Endothelial cell of umbilical vein (primary cell): ENCODE measurements at regions not wholly inside any gene's neighbourhood (a gene's known extent, or its start where the extent isn't known, plus 50 kb on each side); places are given as distances from the start of the nearest gene placed in this dataset.

Experiments used
- BruUV-seq: library from RNA; stranded (reverse); fragments of 400-500 nt; replicated peaks from 2 replicates; lab custom pipeline; 2021; lab: Mats Ljungman, UMichigan
- CTCF ChIA-PET: fragments of 300-600, 350-600 bp; sonication (Branson Sonifier 250); formaldehyde crosslinking; loops from one replicate; lab custom pipeline; 2021; ENCODE audit warnings: antibody characterized with exemption, inconsistent platforms; lab: Charles Lee
- POLR2A ChIA-PET: fragments of 300-600, 350-600 bp; sonication (Branson Sonifier 250); formaldehyde crosslinking; loops from one replicate; lab custom pipeline; 2021; ENCODE audit warnings: antibody characterized with exemption, inconsistent platforms; lab: Charles Lee
- DNase-seq: peaks from one replicate; pipeline ENCODE4 v3.0.0-alpha.2; 2011; ENCODE audit warnings: low read depth, low spot score
- FAIRE-seq: peaks from 2 replicates; lab custom pipeline; 2011; peaks lifted over from hg19 to GRCh38; lab: Jason Lieb, UNC
- H2AFZ ChIP-seq: 2 replicates; pipeline ENCODE4 v1.6.0; 2012; ENCODE audit warnings: low read depth, low read length, control low read depth, inconsistent platforms
- H3K27ac ChIP-seq: 2 replicates; pipeline ENCODE4 v1.5.1; 2011; ENCODE audit warnings: low read depth, mild to moderate bottlenecking, control low read depth, low read length, moderate library complexity; ENCODE audit not compliant: insufficient read depth
- H3K27me3 ChIP-seq, 2 experiments: 2 replicates each; pipeline versions ENCODE4 v1.6.0 to v1.6.1; 2011; ENCODE audit warnings: low read length in 2 of 2, mixed read lengths in 1 of 2; ENCODE audit not compliant: control insufficient read depth in 2 of 2, insufficient read depth in 2 of 2
- H3K36me3 ChIP-seq, 2 experiments: 2 replicates in 1 of 2; 3 replicates in 1 of 2; pipeline ENCODE4 v1.5.1; 2011; ENCODE audit warnings: low read length in 2 of 2, mild to moderate bottlenecking in 1 of 2, moderate library complexity in 1 of 2; ENCODE audit not compliant: control insufficient read depth in 2 of 2, insufficient read depth in 2 of 2; ENCODE audit errors: extremely low read depth in 1 of 2
- H3K4me1 ChIP-seq: 3 replicates; pipeline ENCODE4 v1.5.1; 2011; ENCODE audit warnings: mild to moderate bottlenecking, low read length; ENCODE audit not compliant: control insufficient read depth, insufficient read depth; ENCODE audit errors: extremely low read depth
- H3K4me2 ChIP-seq: 2 replicates; pipeline ENCODE4 v1.6.1; 2011; ENCODE audit warnings: low read length, control low read depth, mixed read lengths; ENCODE audit not compliant: insufficient read depth
- H3K4me3 ChIP-seq, 3 experiments: fragments of 200-600 bp in 1 of 3; sonication (generic), shearing (Covaris generic) in 1 of 3; replicated peaks in 1 of 3; 2 replicates each; pipeline ENCODE4 v1.5.1; 2011 to 2016; ENCODE audit warnings: control low read depth in 3 of 3, low read length in 3 of 3, mild to moderate bottlenecking in 2 of 3, inconsistent platforms in 1 of 3, low read depth in 1 of 3, moderate library complexity in 1 of 3; ENCODE audit not compliant: insufficient read depth in 1 of 3
- H3K79me2 ChIP-seq: 2 replicates; pipeline ENCODE4 v1.6.0; 2012; ENCODE audit warnings: low read length, inconsistent platforms; ENCODE audit not compliant: control insufficient read depth, insufficient read depth
- H3K9ac ChIP-seq: replicated peaks from 2 replicates; pipeline ENCODE3; 2011; ENCODE audit warnings: low read length, control low read depth; ENCODE audit not compliant: insufficient read depth; ENCODE audit errors: extremely low read depth
- H3K9me1 ChIP-seq: replicated peaks from 3 replicates; pipeline ENCODE4 v1.6.0; 2011; ENCODE audit warnings: mild to moderate bottlenecking, low read length; ENCODE audit not compliant: control insufficient read depth, insufficient read depth; ENCODE audit errors: extremely low read depth
- H3K9me3 ChIP-seq: replicated peaks from 2 replicates; pipeline ENCODE4 v1.5.1; 2012; ENCODE audit warnings: low read length, inconsistent platforms; ENCODE audit not compliant: control insufficient read depth, insufficient read depth
- H4K20me1 ChIP-seq: replicated peaks from 2 replicates; pipeline ENCODE3; 2011; ENCODE audit warnings: mild to moderate bottlenecking, low read length; ENCODE audit not compliant: control insufficient read depth, insufficient read depth; ENCODE audit errors: extremely low read depth
- CTCF ChIP-seq, 2 donors: IDR thresholded peaks; 1 replicate in 1 of 2; 2 replicates in 1 of 2; pipeline ENCODE4 v1.5.1; 2011; ENCODE audit warnings: low read length in 2 of 2, mild to moderate bottlenecking in 2 of 2, moderate library complexity in 2 of 2, control low read depth in 1 of 2, inconsistent platforms in 1 of 2, low read depth in 1 of 2; ENCODE audit not compliant: insufficient read depth in 1 of 2; ENCODE audit errors: extremely low read depth in 1 of 2
- EZH2 ChIP-seq: IDR thresholded peaks from 2 replicates; pipeline ENCODE4 v1.6.1; 2012; ENCODE audit warnings: borderline replicate concordance, low read depth, mild to moderate bottlenecking, moderate library complexity, low read length, inconsistent platforms; ENCODE audit not compliant: severe bottlenecking
- FOS ChIP-seq: IDR thresholded peaks from 2 replicates; pipeline ENCODE4 v1.6.1; 2011; ENCODE audit warnings: mild to moderate bottlenecking, low read length, moderate library complexity, borderline replicate concordance; ENCODE audit not compliant: insufficient read depth
- GATA2 ChIP-seq: IDR thresholded peaks from 2 replicates; pipeline ENCODE4 v1.7.0; 2011; ENCODE audit warnings: low read depth, mild to moderate bottlenecking, moderate library complexity, mixed read lengths, low read length; ENCODE audit not compliant: insufficient read length, insufficient read depth
- JUN ChIP-seq: IDR thresholded peaks from 2 replicates; pipeline ENCODE4 v1.6.1; 2011; ENCODE audit warnings: borderline replicate concordance, low read depth; ENCODE audit not compliant: insufficient read length, insufficient read depth
- MAX ChIP-seq: IDR thresholded peaks from 2 replicates; pipeline ENCODE4 v1.6.1; 2011; ENCODE audit not compliant: insufficient read depth, insufficient read length
- MYC ChIP-seq: IDR thresholded peaks from one replicate; pipeline ENCODE4 v1.6.1; 2011; ENCODE audit warnings: mild to moderate bottlenecking, low read depth, low read length
- POLR2A ChIP-seq: IDR thresholded peaks from 2 replicates; pipeline ENCODE4 v1.6.1; 2012; ENCODE audit warnings: low read depth, mild to moderate bottlenecking, control low read depth, low read length
- POLR2AphosphoS5 ChIP-seq: IDR thresholded peaks from 2 replicates; pipeline ENCODE4 v1.6.1; 2012; ENCODE audit warnings: low read depth, mild to moderate bottlenecking, control low read depth, low read length, moderate library complexity; ENCODE audit not compliant: insufficient read depth
- dilution Hi-C: fragments of 300-500 bp; cut with MboI; formaldehyde crosslinking; loops from one replicate; pipeline ENCODE4 v1.15.0; 2019; ENCODE audit warnings: low sequenced_read_pairs; ENCODE audit not compliant: extremely low pct_ligation_motif_present
- intact Hi-C: fragments of 100-400 bp; cut with micrococcal nuclease; formaldehyde crosslinking; loops from one replicate; pipeline ENCODE4 v1.10.0; 2022

- intact Hi-C loops = no loop called here
- TF ChIP-seq GATA2 (no peak), FOS (no peak), EZH2 (no peak)
- Histone ChIP-seq H3K4me1 (no peaks in the 10 kb centered on the region), H3K36me3 (no peaks in the 10 kb centered on the region), H3K79me2 (no peaks in the 10 kb centered on the region), H3K27me3 (no peaks in the 10 kb centered on the region), H3K9ac (no peak overlapping the region), H4K20me1 (no peaks in the 10 kb centered on the region), H3K9me3 (no peaks in the 10 kb centered on the region), H3K9me1 (no peaks in the 10 kb centered on the region), H3K4me3 (no peak overlapping the region), H3K27ac (no peak overlapping the region), H2AFZ (no peak overlapping the region), H3K4me2 (no peak overlapping the region)
- CTCF ChIA-PET = no interaction called here
- dilution Hi-C loops = no loop called here
- no TSS peak for BruUV-seq
- FAIRE-seq (no peak), DNase-seq (no peak)
- POLR2A ChIA-PET = no interaction called here
Measured at GRCh38 chr18:75350512-75350839, 77.0 kb downstream of the SMIM21 start.

- BruUV-seq = no TSS peak
- Histone ChIP-seq H3K9me3 (no peaks in the 10 kb centered on the region), H3K4me1 (no peaks in the 10 kb centered on the region), H3K27me3 (no peaks in the 10 kb centered on the region), H3K9me1 (no peaks in the 10 kb centered on the region), H3K27ac (no peak overlapping the region), H3K9ac (no peak overlapping the region), H3K4me3 (no peak overlapping the region), H4K20me1 (no peaks in the 10 kb centered on the region), H2AFZ (no peak overlapping the region), H3K79me2 (no peaks in the 10 kb centered on the region), H3K36me3 (no peaks in the 10 kb centered on the region), H3K4me2 (no peak overlapping the region)
- CTCF ChIA-PET = no interaction called here
- POLR2A ChIA-PET = no interaction called here
- TF ChIP-seq MAX (no peak), CTCF (IDR thresholded peaks at IDR 0.05; ENCODE audit: extremely low read depth in 1 of 2, insufficient read depth in 1 of 2, low read depth in 1 of 2, low read length in 2 of 2) (no peak), GATA2 (no peak), EZH2 (no peak), POLR2AphosphoS5 (no peak), JUN (no peak), MYC (no peak), POLR2A (no peak)
- no peak for DNase-seq
- FAIRE-seq = no peak
- intact Hi-C loops (no loop called here), dilution Hi-C loops (no loop called here)
Measured at GRCh38 chr18:75349668-75350511, 77.6 kb downstream of the SMIM21 start.
